ENCODE measurements at regions not wholly inside any gene's neighbourhood (a gene's known extent, or its start where the extent isn't known, plus 50 kb on each side); places are given as distances from the start of the nearest gene placed in this dataset.

GRCh38 chr5:96048763-96049162 is 87.1 kb upstream of the ELL2 start:
- H3K18ac ChIP-seq (ENCODE audit: extremely low read depth, low read length): no peak overlapping the region
- no peak overlapping the region for H4K5ac ChIP-seq (ENCODE audit: insufficient read length, low read depth, low read length)
- no peak overlapping the region for H3K4ac ChIP-seq (replicated peaks; ENCODE audit: insufficient read length, low read depth, low read length)
- H3K27me3 ChIP-seq (replicated peaks in 1 of 4; ENCODE audit: control insufficient read depth in 3 of 4, extremely low read depth in 1 of 4, insufficient read depth in 3 of 4, low read length in 3 of 4): no peaks in the 10 kb centered on the region
- no peak overlapping the region for H2BK15ac ChIP-seq (ENCODE audit: low read length)
- H3K14ac ChIP-seq (ENCODE audit: insufficient read length): no peak overlapping the region
- H3K23ac ChIP-seq (ENCODE audit: insufficient read length): no peak overlapping the region
- H2AFZ ChIP-seq (ENCODE audit: low read length): no peak overlapping the region
- no peak overlapping the region for H2BK20ac ChIP-seq (ENCODE audit: low read length)
- H2BK5ac ChIP-seq (ENCODE audit: low read depth, low read length): no peak overlapping the region
- H3K23me2 ChIP-seq (ENCODE audit: low read depth, low read length): no peaks in the 10 kb centered on the region; the same call in 1 of the 2 replicates
- H3K79me1 ChIP-seq (ENCODE audit: low read depth, low read length): no peaks in the 10 kb centered on the region
- no peak overlapping the region for H3K56ac ChIP-seq (replicated peaks; ENCODE audit: insufficient read length, low read depth, low read length)
- no peak overlapping the region for H3K27ac ChIP-seq (ENCODE audit: low read depth, low read length)
- H4K8ac ChIP-seq (ENCODE audit: extremely low read depth, insufficient read depth, low read length): no peak overlapping the region
- H3K4me1 ChIP-seq (replicated peaks in 1 of 4; ENCODE audit: control insufficient read depth in 3 of 4, insufficient read depth in 4 of 4, low read length in 3 of 4): peaks cover 0 to 3% (median 2%) of the 10 kb centered on the region in 4 experiments; a peak in 3 of 7 replicates
- H3K79me2 ChIP-seq (ENCODE audit: control insufficient read depth in 1 of 2, insufficient read depth in 2 of 2, low read length in 2 of 2): no peaks in the 10 kb centered on the region
- H4K91ac ChIP-seq (replicated peaks; ENCODE audit: insufficient read length, low read length): no peak overlapping the region
- no peak overlapping the region for H2AK5ac ChIP-seq (ENCODE audit: low read depth, low read length)
- CTCF ChIA-PET (ENCODE audit: partially characterized antibody): no interaction called here
- H3K9me3 ChIP-seq (ENCODE audit: insufficient read depth in 2 of 2, low read depth in 1 of 2, low read length in 1 of 2): no peaks in the 10 kb centered on the region
- FAIRE-seq (peak; percentile 71), DNase-seq (ENCODE audit: low read depth in 1 of 2, low spot score in 2 of 2) (no peak)
- WGBS, 2 experiments (ENCODE audit: extremely low coverage in 1 of 2, insufficient coverage in 1 of 2, insufficient read length in 1 of 2, insufficient replicate concordance in 2 of 2, low coverage in 1 of 2, low lambda C conversion rate in 2 of 2, missing lambda C conversion rate in 1 of 2): 54% methylated on average over 6 of the region's 6 CpGs; no CpG with 5 or more reads in 1 of the 2 experiments
- H3K36me3 ChIP-seq (ENCODE audit: control insufficient read depth in 2 of 4, insufficient read depth in 4 of 4, low read length in 3 of 4): no peaks in the 10 kb centered on the region
- no peak overlapping the region for H3K4me3 ChIP-seq (ENCODE audit: extremely low read depth in 1 of 4, insufficient read depth in 2 of 4, low read depth in 3 of 4, low read length in 4 of 4)
- no peaks in the 10 kb centered on the region for H4K20me1 ChIP-seq (replicated peaks in 1 of 2; ENCODE audit: control insufficient read depth in 1 of 2, insufficient read depth in 2 of 2, low read length in 2 of 2)
- POLR2A ChIA-PET (ENCODE audit: partially characterized antibody): interaction anchor here (2.4 kb wide), 1 partner anchor 87 kb away, joined by 9 read pairs; the partner anchor contains the start of gene ELL2
- no peak overlapping the region for H3K4me2 ChIP-seq (ENCODE audit: insufficient read depth in 1 of 2, low read depth in 2 of 2, low read length in 2 of 2)
- H2BK12ac ChIP-seq (ENCODE audit: low read depth, low read length): no peak overlapping the region
- TF ChIP-seq TEAD4 (IDR thresholded peaks at IDR 0.05; ENCODE audit: low read depth, low read length) (no peak), SRF (IDR thresholded peaks at IDR 0.05; ENCODE audit: low read depth, low read length) (no peak), PHF8 (conservative IDR thresholded peaks at IDR 0.05; ENCODE audit: low read depth, low read length) (no peak), SP4 (IDR thresholded peaks at IDR 0.05; ENCODE audit: low read length) (no peak), EGR1 (IDR thresholded peaks at IDR 0.05; ENCODE audit: borderline replicate concordance, low read depth, low read length) (no peak), JUND (IDR thresholded peaks at IDR 0.05; ENCODE audit: low read length) (no peak), TAF7 (optimal IDR thresholded peaks at IDR 0.05; ENCODE audit: borderline replicate concordance, low read depth, low read length) (no peak), NANOG (IDR thresholded peaks at IDR 0.05; ENCODE audit: insufficient read depth, low read depth, low read length, poor library complexity, severe bottlenecking) (no peak), RNF2 (IDR thresholded peaks at IDR 0.05; ENCODE audit: borderline replicate concordance, low read depth, low read length, missing control alignments, poor library complexity, severe bottlenecking) (no peak), CTBP2 (IDR thresholded peaks at IDR 0.05; ENCODE audit: borderline replicate concordance, insufficient read depth, insufficient read length, low read length) (no peak), GTF2F1 (IDR thresholded peaks at IDR 0.05; ENCODE audit: borderline replicate concordance, low read depth, low read length) (no peak)
- no peak overlapping the region for H2BK120ac ChIP-seq (replicated peaks; ENCODE audit: low read depth, low read length)
- H3K9ac ChIP-seq (replicated peaks in 1 of 4; ENCODE audit: extremely low read depth in 1 of 4, low read depth in 3 of 4, low read length in 3 of 4): no peak overlapping the region

Measured in H1 (cell line).